CD4-positive, alpha-beta T cell treated with Interleukin-12 subunit alpha and Interleukin-12 subunit beta, for 1 hour (primary cell): ENCODE measurements at regions not wholly inside any gene's neighbourhood (a gene's known extent, or its start where the extent isn't known, plus 50 kb on each side); places are given as distances from the start of the nearest gene placed in this dataset.

Experiments used
- DNase-seq: peaks from one replicate; pipeline ENCODE4 v3.0.0-alpha.2; 2020

GRCh38 chr3:39751286-39751685 lies 58.1 kb upstream of the MYRIP start:
- DNase-seq: no peak

GRCh38 chr3:39752019-39752637 lies 57.3 kb upstream of the MYRIP start:
- no peak for DNase-seq

GRCh38 chr3:39752751-39753150 lies 56.7 kb upstream of the MYRIP start:
- no peak for DNase-seq

- no peak for DNase-seq
These were observed 56.0 kb upstream of the MYRIP start for GRCh38 chr3:39753391-39753790.

GRCh38 chr3:39754549-39754948 lies 54.9 kb upstream of the MYRIP start:
- DNase-seq: no peak

GRCh38 chr3:39755100-39755499 lies 54.3 kb upstream of the MYRIP start:
- DNase-seq: no peak

GRCh38 chr3:39757307-39757706 lies 52.1 kb upstream of the MYRIP start:
- no peak for DNase-seq
